SHP77 (cell line): ENCODE measurements at regions not wholly inside any gene's neighbourhood (a gene's known extent, or its start where the extent isn't known, plus 50 kb on each side); places are given as distances from the start of the nearest gene placed in this dataset.

ENCODE experiments used
- DNase-seq, 2 experiments: peaks; one replicate each; lab custom pipeline; 2025; lab: John Stamatoyannopoulos, UW

DNA sequence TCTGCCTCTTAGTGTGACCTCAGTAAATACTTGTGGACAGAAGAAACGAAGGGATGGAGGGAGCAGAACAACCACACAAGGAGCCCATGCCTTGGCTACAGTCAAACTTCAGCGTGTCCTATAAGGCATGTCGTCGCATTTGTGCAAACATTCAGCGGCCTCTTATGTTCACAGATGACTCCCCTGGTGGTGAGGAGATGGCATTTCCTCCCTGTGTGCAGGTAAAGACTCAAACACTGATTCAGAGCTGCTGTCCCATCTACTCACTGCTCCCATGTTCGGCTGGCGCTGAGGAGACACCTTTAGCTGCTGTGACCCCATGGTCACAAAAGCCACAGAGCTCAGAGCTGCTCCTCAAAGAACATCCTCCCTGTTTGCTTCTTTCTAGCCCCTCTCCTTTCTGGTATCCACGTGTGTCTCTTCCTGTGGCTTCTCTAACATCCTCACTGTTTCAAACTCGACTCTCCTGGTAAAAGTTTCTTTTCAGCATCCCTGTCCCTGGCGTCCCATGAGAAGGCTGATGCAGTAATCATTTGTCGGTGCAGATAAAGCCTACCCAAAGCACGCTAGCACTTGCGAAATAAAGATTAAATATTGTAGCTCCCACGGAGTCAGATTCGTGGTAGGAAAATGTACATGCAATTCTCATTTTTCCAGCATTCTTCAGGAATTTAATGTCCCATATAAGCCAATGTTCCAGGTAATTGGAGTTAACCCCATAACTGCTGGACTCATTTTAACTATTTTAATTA lies 124.9 kb upstream of the NEBL start:
- DNase-seq, result no peak

DNA sequence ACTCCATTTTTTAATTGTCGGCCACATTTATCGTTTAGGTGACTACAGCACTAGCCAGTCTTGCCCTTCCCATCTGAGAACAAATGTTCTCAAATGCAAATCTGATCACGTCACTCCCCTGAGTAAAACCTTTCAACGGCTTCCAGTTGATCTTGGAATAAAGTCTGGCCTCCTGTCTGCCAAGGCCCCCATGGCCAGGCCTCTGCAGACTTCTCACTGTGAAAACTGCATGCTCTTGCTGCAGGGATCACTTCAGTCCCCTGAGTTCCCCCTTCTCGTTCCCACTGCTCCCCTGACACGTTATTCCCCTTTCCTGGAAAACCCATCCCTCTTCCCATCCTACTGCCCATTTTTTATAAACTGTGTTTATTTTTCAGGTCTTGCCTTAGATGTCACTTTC lies 124.1 kb upstream of the NEBL start:
- no peak for DNase-seq

DNA sequence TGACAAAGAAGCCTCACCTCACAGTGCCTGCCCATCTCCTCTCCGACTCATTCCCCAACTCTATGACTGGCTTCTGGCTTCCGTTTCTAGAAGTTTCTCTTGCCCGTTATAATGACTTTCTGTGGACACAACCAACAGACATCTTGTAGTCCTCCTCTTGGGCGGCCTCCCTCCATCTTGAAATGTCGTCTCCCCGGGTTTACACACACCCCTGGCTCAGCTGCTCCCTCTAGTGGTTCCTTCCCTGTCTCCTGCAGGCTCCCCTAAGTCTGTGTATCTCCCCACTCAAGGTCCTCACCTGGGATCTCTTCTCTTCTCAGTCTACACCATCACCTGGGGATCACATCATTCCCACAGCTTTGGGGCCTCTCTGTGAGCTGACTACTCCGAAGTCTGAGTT lies 123.4 kb upstream of the NEBL start:
- DNase-seq, result no peak

DNA sequence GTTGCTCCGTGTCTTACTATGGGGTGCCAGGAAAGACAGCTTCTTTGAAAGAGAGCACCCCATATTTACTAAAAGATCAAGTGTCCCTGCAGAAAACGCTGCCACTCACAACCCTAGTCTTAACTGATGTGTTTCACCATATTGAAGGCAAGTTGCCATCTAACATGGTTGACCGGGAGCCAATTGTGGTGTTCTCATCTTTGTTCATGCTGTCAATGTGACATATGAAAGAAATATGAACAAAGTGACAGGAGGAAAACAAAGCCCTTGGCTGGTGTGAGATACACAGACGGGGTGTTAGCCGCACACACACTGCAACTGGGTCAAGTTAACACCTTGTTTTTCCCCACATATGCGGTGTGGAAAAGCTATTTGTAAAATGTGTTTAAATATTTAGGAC lies 122.3 kb upstream of the NEBL start:
- DNase-seq, result no peak

DNA sequence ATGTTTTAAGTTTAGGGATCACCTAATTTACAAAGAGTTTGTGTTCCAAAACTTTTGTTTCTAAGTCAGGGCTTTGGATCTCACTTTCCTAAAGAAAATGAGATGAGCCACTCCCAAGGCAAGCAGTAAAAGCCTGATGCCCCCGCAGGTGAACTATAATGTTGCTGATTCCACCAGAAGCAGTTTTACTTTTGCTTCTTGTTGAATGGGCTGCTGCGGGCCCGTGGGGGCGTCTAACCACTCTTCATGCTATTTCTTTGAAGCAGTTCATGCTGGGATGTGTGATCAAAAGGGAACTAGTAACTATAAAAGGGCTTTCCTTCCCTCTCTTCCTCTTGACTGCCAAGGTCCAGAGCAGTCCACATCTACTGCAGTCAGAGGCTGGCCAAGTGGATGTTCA lies 118.7 kb upstream of the NEBL start:
- DNase-seq, result no peak

DNA sequence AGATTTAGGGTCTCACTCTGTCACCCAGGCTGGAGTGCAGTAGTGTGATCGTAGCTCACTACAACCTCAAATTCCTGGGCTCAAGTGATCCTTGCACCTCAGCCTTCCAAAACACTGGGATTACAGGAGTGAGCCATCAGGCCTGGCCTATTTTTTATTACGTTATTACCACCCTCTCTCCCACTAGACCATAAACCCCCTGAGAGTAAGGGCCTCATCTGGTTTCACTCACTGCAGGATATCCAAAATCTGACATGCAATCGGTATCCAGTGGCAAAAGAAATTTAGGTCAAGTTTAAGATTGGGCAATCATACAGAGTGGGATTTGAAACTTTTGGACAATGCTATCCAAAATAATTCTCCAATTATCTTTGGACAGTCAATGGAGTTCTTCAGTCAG lies 117.0 kb upstream of the NEBL start:
- DNase-seq, result no peak

DNA sequence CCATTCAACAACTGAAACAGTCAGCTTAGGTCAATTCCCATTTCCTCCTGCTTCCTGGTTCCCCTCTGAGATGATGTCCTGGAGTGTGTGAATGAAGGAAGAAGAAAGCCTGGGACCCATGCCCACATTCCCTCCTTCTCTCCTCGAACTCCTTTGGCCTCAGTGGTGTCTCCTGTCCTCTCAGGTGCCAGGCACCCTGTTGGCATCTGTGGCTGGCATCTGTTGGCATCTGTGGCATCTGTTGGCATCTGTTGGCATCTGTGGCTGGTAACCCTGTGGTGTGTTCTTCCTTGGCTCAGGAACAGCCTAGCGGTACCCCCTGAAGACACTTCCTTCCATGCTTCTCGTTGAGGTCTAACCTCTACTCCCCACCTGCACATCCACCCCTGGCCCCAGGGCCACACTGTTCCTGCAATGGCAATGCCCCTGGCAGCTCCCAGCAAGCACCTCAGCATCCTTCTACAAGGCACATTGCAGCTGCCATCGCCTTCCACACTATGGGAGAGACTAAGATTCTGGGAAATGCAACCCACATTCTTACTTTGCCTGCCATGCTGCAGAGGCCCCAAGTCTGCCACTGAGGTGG lies 114.4 kb upstream of the NEBL start:
- DNase-seq, result no peak

DNA sequence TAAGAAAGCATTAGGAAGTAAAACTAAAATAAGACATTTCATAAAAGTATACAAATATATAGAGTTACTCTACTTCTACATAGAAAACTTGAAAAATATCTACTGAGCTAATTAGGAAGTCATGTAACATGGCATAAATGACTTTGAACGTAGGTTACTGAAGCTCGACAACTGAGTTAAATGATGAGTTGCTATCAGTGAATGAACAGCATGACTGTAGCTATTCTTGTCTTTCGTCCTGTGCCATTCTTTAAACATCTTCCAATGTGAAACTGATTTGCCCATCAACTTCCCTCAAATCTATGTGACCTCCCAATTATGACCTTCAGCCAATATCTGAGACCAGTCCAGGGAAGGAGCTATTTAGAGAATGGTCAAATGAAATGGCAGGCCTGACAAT lies 113.5 kb upstream of the NEBL start:
- no peak for DNase-seq

DNA sequence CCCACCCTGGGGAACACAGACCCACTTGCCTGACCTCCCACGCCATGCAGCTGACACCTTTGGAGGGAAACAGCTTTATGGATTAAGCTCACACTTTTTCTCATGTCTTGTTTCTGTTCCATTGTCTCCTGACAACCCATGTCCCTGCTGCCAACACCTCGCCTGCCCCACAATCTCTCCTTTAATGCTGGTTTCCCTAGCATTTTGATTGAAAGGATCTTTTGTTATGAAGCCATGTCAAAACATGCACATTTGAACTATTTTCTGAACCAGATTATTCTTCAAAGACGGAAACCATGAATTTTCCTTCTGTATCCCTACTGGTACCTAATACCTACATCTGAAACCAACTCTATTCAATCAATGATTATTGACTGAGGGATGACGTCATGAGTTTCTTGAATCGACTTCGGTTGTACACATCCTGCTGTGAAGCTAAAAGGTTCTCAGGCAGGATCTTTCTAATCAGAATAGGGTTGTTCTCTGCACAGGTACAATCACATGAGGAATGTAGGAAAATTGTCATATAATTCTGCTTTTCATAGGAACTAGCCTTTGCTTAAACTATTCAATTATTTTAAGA lies 106.2 kb upstream of the NEBL start:
- DNase-seq, result no peak

DNA sequence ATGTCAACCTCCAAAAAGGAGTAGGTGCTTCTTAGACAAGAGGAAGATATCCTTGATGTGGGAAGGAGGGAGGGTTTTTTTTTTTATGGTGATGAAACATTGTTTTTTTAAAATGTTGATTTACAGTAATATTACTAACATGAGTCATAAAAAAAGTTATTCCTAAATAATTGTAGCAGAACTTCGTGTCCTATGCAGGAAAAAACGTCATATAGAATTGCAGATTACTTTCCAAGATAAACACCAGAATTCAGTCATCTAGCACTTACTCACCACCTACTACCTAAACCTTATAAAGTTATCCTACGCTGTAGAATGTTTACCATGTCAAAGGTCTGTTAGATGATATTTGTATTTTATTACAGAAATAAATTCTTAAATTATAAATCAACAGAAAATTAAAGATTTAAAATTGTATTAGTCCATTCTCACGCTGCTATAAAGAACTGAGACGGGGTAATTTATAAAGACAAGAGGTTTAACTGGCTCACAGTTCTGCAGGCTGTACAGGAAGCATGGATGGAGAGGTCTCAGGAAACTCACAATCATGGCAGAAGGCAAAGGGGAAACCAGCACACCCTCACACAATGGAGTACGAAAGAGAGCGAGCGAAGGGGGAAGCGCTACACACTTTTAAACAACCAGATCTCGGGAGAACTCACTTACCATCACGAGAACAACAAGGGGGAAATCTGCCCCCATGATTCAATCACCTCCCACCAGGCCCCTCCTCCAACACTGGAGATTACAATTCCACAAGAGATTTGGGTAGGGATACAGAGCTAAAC lies 105.2 kb upstream of the NEBL start:
- no peak for DNase-seq

DNA sequence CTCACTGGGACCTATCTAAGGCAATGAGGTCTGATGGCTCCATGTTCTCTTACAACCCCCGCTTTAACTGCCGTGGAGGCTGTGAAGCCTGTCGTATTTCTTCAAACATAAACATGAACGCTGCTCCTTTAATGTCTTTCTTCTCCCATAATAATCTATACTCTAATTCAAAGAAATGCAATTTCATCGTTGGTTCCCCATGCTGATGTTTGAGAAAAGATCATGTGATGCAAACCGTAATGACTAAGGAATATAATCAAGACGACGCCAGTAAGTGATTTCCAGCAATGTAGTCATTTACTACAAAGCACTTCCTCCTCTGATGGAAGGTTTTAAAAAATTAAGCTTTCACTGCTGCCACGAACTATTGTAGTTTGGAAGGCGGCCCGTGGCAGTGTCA lies 102.6 kb upstream of the NEBL start:
- no peak for DNase-seq

DNA sequence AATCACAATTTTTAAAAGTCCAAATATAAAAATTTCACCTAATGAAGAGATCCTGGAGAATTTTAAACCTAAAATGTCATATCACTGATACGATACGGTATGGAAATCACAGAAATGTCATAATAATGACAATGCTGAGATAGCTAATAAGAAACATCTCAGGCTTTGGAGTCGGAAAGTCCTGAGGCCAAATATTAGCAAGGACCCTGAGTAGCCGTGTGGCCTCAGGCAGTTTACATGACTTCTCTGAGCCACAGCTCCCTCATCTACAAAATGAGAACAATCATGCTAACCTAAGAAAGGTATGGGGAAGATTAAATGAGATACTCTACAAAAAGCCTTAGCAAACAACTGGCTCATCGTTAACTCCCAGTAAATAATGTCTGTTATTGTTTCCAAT lies 100.9 kb upstream of the NEBL start:
- DNase-seq, result no peak

DNA sequence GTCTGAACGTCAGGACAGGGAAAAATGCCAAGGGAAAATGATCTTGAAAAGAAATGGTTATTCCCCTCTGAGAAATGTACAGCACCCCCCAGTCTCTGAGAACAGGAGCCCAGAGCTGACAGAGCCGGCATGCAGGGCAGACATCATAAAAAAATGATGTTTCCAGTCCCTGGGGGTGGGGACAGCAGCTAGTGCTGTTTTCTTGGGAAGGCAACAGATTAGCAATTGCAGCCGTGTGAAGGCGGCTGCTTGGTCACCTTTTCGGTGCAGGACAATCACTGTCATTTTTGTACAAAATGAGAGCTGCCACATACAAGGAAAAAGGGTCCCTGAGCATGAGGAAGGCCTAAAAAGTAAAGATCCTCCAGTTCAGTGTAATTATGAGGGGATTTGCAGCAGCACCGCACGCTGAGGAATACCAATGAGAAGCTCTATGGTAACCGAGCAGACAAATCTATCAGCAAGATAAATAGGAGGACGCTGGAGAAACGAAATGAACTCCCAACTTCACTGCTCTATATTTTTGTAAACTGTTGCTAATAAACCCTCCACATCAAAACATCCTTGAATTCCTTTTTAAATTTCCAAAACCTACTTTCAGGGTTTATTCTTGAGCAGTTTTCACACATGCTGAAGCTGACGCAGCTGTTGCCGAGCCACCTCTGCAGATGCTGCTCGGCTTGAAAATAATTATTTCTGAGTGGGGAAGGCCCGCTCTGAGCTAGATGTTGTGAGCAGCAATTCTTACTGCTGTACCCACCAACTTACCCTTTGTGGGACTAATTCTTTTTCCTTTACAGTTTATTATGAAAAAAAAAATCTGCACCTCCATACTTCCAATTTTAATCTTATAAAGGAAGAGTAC lies 98.2 kb upstream of the NEBL start:
- no peak for DNase-seq

DNA sequence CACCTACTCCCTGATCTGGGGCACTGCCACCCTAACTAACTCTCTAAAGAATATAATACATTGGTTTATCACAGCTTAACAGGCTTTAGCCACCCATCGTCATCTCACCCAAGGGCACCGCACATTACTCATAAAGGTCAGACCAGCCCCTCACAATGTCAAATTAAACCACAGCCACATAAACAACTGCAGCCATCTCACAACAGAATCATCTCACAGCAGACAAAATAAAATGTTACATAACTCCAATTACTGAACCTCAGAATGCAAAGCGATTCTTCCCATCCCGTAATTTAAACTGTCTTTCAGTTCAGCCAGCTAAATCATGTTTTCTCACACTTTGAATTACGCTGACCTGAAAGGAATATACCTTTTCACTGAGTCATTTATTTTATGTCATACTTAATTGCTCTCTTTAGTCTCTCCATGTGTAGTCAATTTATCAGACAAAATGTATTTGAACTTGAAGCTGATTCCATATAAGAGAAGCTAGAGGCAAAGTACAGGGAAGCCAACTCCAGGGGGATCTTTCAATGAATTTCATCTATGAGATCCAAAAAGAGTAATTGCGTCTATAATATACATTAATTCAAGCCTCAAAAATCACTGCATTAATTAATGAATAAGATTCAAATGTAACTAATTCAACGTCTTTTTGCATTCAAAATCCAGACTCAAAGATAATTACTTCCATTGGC lies 96.9 kb upstream of the NEBL start:
- no peak for DNase-seq

DNA sequence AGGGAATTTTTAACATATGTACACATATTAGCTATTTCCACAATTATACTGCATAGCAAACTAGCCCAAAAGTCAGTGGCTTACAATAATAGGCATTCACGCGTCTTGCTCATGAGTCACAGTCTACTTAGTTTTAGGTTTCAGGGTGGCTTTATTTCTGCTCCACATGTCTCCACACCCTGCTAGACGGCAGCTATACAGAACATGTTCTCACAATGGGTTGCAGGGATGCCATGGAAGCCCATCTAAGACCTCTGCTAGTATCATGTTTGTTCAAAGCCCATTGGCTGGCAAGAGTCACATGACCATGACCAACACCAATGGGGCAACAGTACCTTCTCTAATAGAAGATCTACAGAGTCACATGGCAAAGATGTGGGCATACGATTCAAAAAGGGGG lies 96.3 kb upstream of the NEBL start:
- no peak for DNase-seq

DNA sequence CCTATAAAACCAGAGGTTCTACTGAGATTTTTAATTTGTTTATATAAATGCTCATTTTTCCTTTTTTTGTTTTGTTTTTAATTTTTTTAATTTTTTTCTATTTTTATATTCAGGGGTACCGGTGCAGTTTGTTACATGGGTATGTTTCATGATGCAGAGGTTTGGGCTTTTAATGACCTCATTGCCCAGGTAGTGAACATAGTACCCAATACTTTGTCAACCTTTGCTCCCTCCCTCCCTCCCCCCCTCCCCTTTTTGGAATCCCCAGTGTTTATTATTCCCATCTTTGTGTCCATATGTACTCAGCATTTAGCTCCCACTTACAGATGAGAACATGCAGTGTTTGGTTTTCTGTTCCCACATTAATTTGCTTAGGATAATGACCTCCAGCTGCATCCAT lies 94.4 kb upstream of the NEBL start:
- DNase-seq, result no peak

DNA sequence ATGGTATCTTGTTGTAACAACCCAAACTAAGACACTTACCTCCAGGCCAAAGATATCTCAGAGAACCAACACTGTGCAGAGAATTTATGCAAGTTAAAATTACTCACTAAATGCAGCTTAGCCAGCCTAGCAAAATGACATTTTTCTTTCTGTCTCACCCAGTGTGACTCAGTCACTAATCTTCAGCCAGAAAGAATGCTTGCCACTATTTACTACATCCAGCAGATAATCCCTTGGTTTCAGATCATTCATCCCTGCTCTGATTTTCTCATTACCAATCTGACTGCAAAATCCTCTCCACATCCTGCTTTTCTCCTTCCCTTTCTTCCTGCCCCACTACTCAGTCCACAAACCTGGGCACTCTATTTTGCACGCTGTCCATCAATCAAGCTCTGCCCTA lies 93.5 kb upstream of the NEBL start:
- no peak for DNase-seq

DNA sequence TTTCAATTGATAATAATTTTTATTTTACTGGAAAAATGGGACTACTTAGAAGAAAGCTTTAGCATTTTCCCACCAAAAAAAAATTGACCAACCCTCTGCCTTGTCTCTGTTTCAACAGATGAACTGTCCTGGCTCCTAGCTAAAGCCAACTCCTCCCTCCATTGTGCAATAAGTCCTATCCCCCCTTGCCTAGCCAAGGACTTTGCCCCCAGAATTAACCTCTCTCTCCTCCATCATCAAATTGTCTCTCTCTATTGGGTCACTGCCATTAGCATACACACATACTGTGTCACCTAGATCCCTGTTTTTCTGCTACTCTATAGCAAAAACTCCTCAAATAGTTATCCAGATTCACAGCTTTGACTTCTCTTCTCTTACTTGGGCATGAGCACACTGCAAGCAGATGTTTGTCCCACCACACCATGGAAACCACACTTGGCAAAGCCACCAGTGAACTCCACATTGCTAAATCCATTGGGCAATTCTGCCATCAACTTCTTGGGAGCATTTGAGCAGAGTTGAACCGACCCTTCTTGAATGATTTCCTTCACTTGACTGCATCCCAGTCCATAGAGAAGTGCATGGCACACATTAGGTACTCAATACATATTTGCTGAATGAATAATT lies 91.4 kb upstream of the NEBL start:
- DNase-seq, result no peak

DNA sequence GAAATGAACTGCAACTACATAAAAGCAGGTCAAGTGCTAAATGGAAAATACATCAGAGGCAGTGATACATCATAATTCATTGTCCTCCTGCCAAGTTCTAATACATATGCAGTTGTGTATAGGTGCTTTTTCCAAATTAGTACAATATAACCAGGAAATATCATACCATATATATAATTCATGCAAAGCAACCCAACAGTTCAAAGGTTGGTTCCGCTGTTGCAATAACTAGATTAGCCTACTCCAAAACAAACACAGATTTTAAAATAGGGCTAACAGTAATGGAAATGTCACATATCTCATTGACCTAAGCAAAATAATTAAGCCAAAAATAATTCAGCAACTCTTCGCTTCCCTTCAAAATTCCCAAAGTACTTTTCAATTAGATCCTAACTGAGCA lies 88.9 kb upstream of the NEBL start:
- no peak for DNase-seq

DNA sequence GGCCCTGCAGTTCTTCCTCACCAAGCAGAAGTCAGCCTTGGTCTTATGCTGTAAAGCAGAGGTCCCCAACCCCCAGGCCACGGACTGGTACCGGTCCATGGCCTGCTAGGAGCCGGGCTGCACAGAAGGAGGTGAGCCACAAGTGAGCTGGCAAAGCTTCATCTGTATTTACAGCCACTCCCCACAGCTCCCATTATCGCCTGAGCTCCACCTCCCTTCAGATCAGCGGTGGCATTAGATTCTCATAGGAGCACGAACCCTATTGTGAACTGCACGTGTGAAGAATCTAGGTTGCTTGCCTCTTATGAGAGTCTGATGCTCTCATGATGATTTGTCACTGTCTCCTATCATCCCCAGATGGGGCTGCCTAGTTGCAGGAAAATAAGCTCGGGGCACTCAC lies 87.6 kb upstream of the NEBL start:
- no peak for DNase-seq

DNA sequence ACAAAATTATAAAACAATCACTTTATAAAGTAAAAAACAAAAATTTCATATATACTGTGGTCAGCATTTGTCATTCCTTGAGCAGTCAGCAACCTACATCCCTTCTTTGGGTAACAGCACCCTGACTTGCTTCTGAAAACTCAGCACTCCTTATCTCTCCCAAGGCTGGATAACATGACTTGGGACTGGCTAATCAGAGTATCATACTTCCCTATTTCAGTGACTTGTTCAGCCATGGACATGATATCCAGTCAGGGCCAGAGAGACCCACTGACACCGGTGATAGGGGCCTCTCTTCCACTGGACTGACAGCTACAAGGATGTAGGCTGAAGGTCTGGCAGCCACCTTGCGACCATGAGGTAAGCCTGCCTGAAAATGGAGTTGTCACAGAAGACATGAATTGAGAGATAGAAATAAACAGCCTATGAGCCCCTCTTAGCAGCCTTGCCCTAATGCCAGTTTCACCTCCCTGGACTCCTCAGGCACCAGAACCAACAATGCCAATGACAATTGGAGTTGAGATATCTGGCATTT lies 84.4 kb upstream of the NEBL start:
- DNase-seq, result no peak
